ENCODE measurements at regions not wholly inside any gene's neighbourhood (a gene's known extent, or its start where the extent isn't known, plus 50 kb on each side); places are given as distances from the start of the nearest gene placed in this dataset.
A peak's percentile ranks its signal among the peaks of the same experiment; 100 is the strongest.
"Not testable (repeated sequence)": the region's sequence is repeated elsewhere in the genome, so short reads cannot be mapped to it uniquely, and the experiment has no call there.

DNA sequence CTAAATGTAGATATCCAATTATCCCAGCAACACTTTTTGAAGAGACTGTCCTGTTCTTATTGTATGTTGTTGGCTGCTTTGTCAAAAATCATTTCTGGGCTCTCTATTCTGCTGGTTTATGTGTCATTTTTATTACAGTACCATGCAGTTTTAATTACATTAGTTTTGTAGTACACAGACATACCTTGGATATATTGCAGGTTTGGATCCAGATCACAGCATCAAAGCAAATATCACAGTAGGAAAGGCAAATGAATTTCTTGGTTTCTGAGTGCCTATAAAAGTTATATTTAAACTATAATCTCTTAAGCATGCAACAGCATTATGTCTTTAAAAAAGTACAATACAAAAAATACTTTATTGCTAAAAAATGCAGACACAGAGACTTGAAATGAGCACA, 564.2 kb upstream of the MIR17HG start:
- no peak for DNase-seq (ENCODE audit: low read depth)

DNA sequence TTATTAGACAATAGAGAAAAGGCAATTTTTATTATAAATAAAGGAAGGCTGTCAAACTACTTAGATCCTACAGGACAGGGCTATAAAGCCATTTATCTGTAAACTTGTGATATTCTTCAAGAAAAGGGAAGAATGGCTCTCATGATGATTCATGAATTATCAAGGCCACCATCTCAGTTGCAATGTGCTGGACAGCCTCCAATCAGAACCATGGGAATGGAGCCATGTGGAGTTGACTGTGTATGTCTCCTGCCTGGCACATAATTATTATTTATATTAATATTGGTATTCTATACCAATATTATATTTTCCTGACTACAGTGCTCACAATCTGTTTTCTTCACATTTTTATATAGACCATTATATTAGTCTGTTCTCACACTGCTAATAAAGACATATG, 560.5 kb upstream of the MIR17HG start:
- no peak for DNase-seq (ENCODE audit: low read depth)

DNA sequence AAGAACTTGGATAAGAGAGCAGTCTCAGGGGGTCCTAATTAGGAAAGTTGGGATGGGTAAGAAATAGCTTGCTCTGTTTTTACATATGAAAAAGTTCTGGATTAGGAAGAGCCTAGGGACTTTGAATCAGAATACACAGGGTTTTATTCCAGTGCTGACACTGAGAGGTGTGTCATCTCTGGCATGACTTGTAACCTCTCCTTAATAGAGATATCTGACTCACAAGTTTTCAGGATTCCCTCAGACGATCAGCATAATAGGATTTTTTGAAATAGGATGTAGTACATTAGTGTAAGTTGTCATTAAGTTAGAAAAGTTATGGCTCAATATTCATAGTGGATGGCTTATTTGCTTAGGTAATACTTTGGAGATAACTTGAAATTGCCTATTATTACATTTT, 555.2 kb upstream of the MIR17HG start:
- no peak for DNase-seq (ENCODE audit: low read depth)

DNA sequence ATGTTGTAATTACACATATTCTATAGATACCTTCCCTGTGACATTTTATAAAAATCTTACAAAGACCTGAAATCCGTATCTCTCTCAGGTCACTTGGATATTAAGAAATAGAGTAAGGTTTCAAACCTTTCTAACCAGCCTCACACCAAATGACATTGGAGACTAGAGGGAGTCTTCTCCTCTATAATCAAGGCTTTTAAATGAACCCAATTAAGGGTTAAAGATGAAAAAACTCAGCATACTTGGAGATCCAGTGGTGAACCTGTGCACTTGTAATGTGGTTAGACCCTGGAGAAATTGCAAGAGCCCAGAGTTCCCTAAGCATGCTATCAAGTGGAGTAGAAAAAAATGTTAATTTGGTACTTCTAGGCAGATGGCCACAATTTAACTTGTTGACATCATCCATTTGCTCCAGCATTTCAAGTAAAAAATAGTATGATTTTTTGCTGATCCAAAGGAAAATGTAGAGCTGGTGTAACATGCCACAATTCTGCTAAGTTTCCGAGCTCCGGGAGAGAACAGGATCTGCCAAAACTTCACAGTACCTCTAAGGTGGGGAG, 554.1 kb upstream of the MIR17HG start:
- DNase-seq (ENCODE audit: low read depth) = no peak

DNA sequence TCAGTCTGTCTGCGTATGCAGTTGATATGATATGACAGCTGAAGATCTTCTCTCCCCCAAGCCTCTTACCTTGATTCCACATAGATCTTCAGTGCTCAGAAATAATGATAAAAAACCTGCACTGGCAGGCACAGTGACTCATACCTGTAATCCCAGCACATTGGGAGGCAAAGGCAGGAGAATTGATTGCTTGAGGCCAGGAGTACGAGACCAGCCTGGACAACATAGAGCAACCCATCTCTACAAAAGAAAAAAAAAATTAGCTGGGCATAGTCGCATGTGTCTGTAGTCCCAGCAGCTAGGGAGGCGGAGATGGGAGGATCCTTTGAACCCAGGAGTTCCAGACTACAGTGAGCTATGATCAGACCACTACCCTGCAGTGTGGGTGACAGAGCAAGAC, 551.0 kb upstream of the MIR17HG start:
- no peak for DNase-seq (ENCODE audit: low read depth)

DNA sequence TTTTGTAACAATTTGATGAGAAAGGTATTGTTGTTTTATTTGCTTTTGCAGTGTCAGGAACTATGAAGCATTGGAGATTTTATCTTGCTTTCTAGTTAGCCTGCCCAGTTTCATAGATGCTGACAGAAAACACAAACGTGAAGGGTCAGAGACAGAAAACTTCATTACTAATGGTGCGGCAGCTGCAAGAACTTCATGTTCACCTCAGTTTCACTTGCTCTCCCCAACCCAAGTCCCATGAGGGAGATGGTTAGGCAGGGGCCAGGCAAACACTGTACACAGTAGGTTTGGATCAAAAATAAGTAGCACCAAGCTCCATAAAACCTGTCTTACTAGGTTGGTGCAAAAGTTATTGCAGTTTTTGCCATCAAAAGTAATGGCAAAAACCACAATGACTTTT, 550.2 kb upstream of the MIR17HG start:
- DNase-seq (ENCODE audit: low read depth) = no peak

DNA sequence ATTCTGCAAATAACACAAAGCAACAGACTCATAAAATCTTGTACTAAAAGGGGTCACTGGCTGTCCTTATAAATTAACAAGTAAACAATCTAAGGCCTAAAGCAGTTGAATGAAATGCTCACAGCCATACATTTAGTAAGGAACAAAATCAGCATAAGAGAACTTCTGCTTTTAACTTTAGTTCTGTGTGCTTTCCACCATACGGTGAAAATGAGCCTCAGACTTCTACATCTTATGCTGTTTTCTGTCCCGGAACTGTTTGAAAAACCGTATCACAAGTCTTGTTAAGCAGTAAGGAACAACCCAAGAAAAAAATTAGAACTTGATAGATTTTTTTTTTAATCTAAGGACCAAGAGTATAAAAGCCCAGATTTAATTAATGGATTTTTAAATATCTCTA, 549.1 kb upstream of the MIR17HG start:
- DNase-seq (ENCODE audit: low read depth) = no peak

DNA sequence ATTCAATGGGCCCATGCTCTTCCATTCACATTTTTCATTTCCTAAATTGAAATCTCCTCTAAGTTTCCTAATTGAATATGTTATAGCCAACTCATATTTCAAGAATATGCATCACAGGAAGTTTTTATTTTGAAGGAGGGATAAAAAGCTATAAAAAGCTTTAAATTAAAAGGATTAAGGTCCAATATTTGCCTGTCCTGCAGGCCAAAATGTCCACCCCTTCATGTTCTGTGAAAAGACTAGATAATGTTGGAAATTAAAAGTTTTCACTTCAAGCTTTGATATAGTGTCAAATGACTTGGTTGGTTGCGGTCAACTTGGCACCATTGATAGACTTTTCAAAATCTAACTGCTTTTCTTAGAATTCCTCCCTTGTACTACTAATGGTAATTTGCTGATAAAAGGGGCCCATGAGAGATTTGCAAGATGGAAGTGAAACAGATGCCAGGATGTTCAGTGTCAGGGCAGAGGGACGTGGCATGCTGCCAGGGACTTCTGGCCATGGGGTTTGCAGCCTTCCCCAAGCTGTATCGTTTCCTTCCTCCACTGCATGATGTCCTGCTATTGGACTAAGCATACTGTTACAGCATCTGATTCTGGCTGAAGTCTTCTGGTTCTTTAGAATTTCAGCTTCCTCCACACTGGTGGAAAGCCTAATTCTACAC, 547.3 kb upstream of the MIR17HG start:
- DNase-seq (ENCODE audit: low read depth) = no peak

DNA sequence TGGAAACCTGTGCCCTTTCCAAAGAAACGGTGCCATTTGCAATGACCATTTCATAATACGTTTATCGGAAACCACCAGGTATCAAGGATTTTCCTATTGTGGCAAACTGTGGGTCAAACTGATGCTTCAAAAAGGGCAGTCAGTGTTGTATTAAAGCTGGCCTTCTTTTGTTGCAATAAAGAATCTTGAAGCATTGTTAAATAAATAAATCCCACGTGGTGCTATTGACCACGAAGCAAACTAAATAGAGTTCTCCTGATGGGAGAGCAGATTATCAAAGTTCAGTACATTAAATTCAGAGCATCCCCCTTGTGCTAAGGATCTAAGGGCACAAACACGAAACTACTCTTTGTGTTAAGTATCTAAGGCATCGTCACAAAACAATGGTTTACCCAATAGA, 545.9 kb upstream of the MIR17HG start:
- DNase-seq (ENCODE audit: low read depth) = no peak

DNA sequence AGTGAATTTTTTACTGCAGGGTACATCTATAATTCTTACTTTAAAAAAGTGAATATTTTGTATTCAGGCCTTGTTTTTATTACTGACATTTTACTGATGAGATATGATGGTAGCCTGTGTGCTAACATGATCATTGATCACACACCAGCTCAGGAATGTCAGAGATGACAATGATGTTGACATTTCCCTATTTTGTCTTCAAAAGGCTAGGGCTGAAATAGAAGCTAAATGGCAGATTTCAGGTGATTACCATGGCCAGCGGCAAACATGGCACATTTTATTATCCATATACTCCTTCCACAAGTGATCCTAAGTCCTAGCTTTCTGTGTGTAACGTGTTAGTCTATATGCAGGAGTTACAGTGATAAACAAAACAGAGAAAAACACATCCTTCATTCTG, 544.3 kb upstream of the MIR17HG start:
- no peak for DNase-seq (ENCODE audit: low read depth)

DNA sequence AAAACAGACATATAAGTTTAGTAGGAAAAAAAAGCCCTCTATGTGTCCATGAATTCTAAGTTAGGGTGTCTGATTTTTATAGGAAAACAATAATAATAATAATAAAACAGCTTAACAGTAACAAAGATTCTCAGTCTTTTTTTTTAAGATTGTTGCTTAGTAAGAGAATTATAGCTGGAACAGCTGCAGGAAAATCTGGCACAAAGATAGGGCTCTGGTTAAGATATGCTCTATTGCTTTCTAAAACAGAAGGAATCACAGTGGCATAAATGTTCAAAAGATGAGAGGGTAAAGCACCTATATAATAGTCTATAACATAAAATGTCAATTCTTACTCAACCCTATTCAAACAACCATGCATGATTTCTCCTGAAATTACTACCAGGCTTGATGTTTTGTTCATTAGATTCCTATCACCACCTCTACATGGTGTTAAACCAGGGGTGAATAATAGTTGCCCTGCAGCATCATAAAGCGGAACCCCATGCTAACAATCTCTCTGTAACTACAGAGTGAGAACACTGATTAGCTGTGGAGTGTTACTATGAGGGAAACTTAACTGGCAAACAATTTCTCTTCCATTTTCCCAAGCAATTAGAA, 541.4 kb upstream of the MIR17HG start:
- DNase-seq (ENCODE audit: low read depth) = no peak

DNA sequence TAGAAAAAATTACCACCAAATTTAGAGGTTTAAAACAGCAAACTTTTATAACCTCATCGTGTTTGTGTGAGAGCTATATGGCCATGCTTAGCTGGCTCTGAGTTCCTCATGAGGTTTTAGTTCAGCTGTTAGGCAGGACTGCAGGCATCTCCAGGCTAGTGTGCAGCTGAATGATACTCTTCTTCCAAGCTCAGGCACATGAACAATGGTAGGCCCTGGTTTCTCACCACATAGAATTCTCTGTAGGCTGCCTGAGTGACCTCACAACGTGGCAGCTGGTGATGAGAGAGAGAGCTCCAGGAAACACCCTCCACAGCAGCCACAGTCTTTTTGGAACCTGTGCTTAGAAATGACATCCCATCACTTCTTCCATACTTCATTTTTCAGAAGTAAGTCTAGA, 540.6 kb upstream of the MIR17HG start:
- peak; percentile 35 for DNase-seq (ENCODE audit: low read depth)

DNA sequence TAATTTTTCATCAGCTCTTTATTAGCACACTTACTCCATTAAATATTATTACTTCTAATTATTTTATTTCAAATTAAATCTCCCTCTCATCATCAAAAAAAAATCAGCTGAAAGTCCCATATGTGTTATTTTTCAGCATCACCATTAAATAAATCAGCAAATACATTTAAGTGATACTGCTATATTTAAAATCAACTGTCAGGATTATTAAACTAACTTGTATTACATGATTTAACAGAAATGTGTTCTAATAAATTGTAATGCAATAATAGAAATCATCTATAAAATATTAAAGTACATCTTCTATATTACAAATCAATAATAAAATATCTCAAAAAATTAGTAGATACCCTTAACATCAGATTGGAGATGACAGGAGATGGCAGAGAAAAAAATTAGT, 538.6 kb upstream of the MIR17HG start:
- DNase-seq (ENCODE audit: low read depth) = no peak

DNA sequence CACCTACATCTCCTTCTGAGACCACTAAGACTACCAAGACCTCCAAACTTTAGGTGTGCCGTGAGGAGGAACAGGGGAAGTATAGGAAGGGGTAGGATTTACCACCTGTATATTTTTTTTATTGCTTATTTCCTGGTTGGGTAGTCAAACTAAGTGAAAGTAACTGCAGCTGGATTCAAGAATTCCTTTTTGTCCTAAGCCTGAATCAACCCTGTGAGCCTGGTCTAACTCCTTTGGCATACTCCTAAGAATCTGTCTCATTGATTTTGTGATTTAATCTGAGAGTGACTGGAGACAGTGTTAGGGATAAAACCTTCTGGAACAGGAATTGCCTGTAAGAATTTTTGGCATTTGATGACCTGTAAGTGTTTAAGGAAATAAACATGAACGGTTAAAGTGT, 523.5 kb upstream of the MIR17HG start:
- no peak for DNase-seq (ENCODE audit: low read depth)

DNA sequence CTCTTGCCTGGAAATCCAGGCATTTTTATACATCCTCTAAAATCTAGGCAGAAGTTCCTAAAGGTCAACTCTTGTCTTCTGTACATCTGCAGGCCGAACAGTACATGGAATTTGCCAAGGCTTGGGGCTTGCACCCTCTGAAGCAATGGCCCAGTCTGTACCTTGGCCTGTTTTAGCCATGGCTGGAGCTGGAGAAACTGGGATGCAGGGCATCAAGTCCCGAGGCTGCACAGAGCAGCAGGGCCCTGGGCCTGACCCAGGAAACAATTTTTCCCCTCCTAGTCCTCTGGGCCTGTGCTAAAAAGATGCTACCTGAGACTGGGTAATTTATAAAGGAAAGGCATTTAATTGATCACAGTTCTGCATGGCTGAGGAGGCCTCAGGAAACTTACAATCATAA, 520.8 kb upstream of the MIR17HG start:
- DNase-seq (ENCODE audit: low read depth) = no peak

DNA sequence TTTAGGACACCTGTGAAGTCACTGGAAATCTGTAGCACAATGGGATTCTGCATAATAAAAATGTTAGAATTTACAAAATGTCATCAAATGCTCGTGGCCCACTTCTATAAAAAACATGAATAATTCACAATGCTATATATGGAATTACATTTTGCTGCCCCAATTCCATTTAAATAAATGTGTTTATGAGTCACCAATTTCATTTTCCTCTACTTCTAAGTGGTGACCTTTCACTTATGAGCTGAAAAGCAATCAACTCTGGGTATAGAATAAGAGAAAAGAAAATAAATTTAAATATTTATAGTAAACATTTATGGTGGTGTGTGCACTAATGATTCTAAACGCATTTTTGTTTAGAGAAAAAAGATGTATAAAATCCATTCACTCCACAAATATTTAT, 516.7 kb upstream of the MIR17HG start:
- DNase-seq (ENCODE audit: low read depth) = no peak

DNA sequence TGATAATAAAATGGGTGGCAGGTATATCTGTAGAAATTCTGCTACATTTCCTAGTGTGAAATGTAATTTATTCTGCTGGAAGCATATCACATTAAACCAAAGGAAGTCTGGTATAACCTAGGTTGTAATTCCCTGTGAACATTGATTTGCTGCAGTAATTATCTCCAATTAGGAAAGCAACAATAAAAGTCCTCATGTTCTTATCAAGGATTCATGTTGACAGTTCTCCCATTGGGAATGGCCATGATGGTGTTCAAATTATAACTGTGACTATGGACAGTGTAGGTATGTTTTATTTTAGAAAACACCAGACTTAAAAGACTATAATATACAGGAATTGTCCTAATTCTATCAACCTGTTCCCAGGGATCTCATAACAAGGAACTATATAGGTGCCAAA, 513.5 kb upstream of the MIR17HG start:
- DNase-seq (ENCODE audit: low read depth) = no peak

DNA sequence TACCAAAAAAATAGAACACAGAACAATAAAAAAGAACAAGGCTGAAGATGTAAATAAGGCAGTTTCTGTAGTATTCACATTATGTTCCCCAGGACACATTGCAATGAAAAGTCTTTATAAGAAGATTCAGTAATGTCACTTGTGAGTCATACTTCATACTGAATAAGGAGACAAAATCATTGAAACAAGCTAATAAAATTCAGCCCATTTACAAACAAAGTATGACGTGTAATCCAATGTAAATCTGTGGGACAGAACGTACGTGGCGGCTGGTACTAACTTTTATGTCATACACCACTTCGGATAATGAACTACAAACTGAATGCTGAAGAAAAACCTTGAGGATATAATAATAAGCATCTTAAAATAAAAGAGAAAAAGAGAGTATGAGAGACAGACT, 512.8 kb upstream of the MIR17HG start:
- no peak for DNase-seq (ENCODE audit: low read depth)

DNA sequence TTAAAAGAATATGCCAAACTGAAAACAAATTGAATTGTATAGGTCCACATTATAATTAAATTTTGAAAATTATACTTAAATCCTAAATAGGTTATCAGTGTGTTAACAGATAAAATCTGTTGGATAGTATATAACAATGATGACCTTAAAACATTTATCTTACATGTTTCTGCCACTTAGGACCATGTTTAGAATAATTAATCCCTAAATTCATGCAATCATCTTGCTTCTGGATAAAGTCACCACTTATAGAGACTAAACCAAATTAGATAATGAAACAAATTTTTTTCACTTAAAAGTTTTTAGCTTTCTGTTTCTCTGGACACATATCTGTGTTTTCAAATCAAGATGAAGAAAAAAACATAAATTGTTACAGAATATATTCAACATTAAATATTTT, 511.7 kb upstream of the MIR17HG start:
- no peak for DNase-seq (ENCODE audit: low read depth)

DNA sequence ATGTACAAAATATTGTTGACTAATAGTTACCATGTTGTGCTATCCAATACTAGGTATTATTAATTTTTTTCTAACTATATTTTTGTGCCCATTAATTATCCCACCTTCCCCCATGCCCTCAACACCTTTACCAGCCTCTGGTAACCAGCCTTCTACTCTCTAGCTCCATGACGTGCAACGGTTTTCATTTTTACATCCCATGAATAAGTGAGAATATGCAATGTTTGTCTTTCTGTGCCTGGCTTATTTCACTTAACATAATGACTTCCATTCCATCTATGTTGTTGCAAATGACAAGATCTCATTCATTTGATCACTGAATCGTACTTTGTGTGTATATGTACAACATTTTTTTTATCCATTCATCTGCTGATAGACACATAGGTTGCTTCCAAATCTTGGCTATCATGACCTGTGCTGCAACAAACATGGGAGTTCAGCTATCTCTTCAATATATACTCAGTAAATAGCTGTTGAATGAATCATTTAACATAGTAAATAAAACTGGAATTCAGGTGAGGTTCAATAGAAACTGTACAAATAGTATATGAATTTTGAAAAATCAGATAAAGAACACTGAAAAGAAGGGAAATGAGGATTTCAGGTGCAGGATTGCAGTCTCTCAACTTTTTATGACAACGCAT, 509.0 kb upstream of the MIR17HG start:
- DNase-seq (ENCODE audit: low read depth) = no peak

DNA sequence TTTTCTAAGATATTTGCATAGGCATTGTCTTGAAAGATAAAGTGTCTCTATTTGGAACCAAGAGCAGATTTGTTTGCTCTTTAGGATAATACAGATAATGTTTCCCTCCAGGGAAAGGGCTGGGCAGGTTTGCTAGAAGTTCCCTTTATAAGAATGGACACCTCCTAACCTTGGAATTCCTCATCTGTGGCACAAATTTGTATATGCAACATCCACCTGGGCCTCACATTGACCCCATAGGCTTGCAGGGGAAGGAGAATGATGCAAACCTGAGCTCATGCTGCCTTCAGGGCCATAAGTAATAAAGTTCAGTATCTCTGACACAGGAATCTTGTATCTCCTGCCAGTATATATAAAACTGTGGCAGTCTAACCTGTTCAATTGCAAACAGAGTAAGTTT, 508.4 kb upstream of the MIR17HG start:
- no peak for DNase-seq (ENCODE audit: low read depth)

DNA sequence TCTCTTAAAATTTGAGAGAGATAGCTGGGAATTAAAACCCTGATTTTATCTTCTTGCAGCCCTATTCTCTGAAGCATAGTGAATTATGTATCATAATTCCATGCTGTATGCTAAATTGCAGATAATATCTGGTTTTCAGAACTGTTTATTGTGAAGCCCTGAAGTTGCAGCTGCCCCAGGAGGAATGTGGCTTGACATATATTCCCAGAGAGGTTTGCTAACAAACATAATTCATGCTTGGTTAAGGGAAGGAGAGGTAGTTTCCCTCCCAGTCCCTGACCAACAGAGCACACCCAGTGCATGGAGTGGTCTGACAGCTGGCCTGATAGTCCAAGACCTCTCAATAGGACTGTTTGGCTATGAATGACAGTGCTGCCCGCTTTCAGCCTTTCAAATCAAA, 500.6 kb upstream of the MIR17HG start:
- DNase-seq (ENCODE audit: low read depth) = no peak

DNA sequence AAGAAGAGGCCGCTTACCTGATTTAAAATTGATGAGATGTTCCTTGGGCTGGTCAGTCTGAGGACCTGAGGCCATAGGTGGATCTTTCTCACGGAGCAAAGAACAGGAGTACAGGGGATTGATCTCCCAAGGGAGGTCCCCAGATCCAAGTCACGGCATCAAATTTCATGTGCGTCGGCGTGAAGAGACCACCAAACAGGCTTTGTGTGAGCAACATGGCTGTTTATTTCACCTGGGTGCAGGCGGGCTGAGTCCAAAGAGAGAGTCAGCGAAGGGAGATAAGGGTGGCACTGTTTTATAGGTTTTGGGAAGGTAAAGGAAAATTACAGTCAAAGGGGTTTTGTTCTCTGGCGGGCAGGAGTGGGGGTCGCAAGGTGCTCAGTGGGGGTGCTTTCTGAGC, 493.8 kb upstream of the MIR17HG start:
- not testable (repeated sequence) for DNase-seq (ENCODE audit: low read depth)

Data from forelimb muscle (tissue), 1 donor.